ENCODE measurements at regions not wholly inside any gene's neighbourhood (a gene's known extent, or its start where the extent isn't known, plus 50 kb on each side); places are given as distances from the start of the nearest gene placed in this dataset.
"Not testable (repeated sequence)": the region's sequence is repeated elsewhere in the genome, so short reads cannot be mapped to it uniquely, and the experiment has no call there.

DNA sequence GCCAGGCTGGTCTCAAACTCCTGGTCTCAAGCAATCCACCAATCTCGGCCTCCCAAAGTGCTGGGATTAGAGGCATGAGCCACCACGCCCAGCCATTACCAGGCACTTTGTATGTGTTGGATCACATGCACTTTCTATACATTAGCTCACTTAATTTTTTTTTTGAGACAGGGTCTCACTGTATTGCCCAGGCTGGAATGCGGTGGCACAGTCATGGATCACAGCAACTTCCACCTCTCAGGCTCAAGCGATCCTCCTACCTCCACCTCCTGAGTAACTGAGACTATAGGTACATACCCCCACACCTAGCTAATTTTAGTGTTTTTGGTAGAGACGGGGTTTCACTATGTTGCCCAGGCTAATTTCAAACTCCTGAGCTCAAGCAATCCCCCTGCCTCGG is 203.0 kb upstream of the MYL2 start:
- Mint-ChIP-seq H3K4me3 (no peak overlapping the region), H3K36me3 (ENCODE audit: low read depth) (no peaks in the 10 kb centered on the region), H3K27ac (no peak overlapping the region), H3K27me3 (peaks cover 22% of the 10 kb centered on the region), H3K4me1 (no peaks in the 10 kb centered on the region)
- no peaks in the 10 kb centered on the region for H3K9me3 ChIP-seq (ENCODE audit: control insufficient read depth, low read length, poor library complexity, severe bottlenecking)
- ATAC-seq (no peak), DNase-seq (no peak)

DNA sequence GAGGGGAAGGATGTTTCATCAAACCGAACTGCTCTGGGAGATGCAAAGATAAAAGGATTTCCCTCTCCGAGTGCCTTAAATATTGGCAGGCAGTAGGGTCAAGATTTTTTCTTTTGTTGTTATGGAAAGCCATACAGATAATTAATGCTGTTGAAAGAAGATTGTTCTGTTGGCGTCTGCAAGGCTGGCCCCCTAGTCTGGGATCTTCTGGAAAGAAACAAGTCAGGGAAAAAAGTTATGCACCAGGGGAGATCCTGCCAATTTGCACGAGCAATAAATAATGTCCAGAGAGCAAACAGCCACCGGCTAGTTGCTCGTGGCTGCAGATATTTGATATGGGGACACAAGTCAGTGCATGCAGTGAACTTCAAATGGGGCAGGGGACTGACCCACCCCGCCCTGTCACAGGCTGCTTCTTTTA is 202.1 kb upstream of the MYL2 start:
- DNase-seq, result no peak
- H3K9me3 ChIP-seq (ENCODE audit: control insufficient read depth, low read length, poor library complexity, severe bottlenecking), result no peaks in the 10 kb centered on the region
- no peaks in the 10 kb centered on the region for H3K36me3 Mint-ChIP-seq (ENCODE audit: low read depth)
- no peak for ATAC-seq
- peaks cover 25% of the 10 kb centered on the region for H3K27me3 Mint-ChIP-seq
- no peaks in the 10 kb centered on the region for H3K4me1 Mint-ChIP-seq
- H3K4me3 Mint-ChIP-seq, result no peak overlapping the region
- no peak overlapping the region for H3K27ac Mint-ChIP-seq

GRCh38 chr12:111121840-111122239 is 201.5 kb upstream of the MYL2 start:
- no peak for DNase-seq
- no peak for ATAC-seq
- no peak overlapping the region for H3K27ac Mint-ChIP-seq
- H3K36me3 Mint-ChIP-seq (ENCODE audit: low read depth), result no peaks in the 10 kb centered on the region
- no peaks in the 10 kb centered on the region for H3K9me3 ChIP-seq (ENCODE audit: control insufficient read depth, low read length, poor library complexity, severe bottlenecking)
- H3K4me3 Mint-ChIP-seq, result no peak overlapping the region
- no peaks in the 10 kb centered on the region for H3K4me1 Mint-ChIP-seq
- peaks cover 25% of the 10 kb centered on the region for H3K27me3 Mint-ChIP-seq

DNA sequence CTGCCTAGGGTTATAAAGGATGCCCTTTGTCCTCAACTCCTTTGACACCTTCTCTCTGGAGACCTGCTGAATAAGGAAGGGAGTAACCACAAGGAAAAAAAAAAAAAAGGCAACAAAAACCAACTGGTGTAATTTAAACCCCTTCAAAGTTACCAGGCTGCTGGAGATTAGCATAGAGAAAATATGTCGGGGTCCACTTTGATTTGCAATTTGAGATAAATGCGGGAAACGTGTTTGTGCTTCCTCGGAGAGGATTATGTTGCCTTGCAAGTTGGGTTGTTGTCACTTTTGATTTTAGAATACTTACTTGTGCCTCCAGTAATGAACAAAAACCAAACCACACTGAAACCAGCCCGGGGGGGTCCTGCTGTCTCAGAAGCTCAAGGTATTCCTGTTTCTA is 200.2 kb upstream of the MYL2 start:
- ATAC-seq (no peak), DNase-seq (no peak)
- H3K9me3 ChIP-seq (ENCODE audit: control insufficient read depth, low read length, poor library complexity, severe bottlenecking), result no peaks in the 10 kb centered on the region
- Mint-ChIP-seq H3K27me3 (peaks cover 31% of the 10 kb centered on the region), H3K27ac (no peak overlapping the region), H3K4me3 (no peak overlapping the region), H3K4me1 (no peaks in the 10 kb centered on the region), H3K36me3 (ENCODE audit: low read depth) (no peaks in the 10 kb centered on the region)

DNA sequence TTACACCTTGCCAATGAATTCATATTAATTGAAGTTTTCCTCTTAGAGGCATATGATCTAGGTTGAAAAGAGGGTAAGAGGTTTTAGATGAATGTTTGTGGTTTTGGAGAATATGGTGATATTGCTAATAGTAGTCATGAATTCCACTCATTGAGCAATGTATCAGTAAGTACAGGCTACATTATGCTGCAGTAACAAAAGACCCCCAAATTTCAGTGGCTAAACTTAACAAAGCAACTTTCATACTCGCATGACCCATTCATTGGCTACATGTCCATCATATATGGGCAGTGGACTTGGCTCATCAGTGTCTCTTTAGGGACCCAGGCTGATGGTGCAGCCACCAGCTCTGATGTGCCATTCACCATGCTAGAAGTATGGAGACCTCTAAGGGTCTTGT is 196.6 kb upstream of the MYL2 start:
- Mint-ChIP-seq H3K27ac (no peak overlapping the region), H3K27me3 (peaks cover 39% of the 10 kb centered on the region), H3K4me3 (no peak overlapping the region), H3K36me3 (ENCODE audit: low read depth) (no peaks in the 10 kb centered on the region), H3K4me1 (peaks cover 7% of the 10 kb centered on the region)
- DNase-seq, result no peak
- no peaks in the 10 kb centered on the region for H3K9me3 ChIP-seq (ENCODE audit: control insufficient read depth, low read length, poor library complexity, severe bottlenecking)
- ATAC-seq, result no peak

- H3K27ac Mint-ChIP-seq; ATAC-seq; H3K4me3 Mint-ChIP-seq; DNase-seq; H3K36me3 Mint-ChIP-seq (ENCODE audit: low read depth); H3K9me3 ChIP-seq (ENCODE audit: control insufficient read depth, low read length, poor library complexity, severe bottlenecking); H3K4me1 Mint-ChIP-seq: not testable (repeated sequence)
- peaks cover 29% of the 10 kb centered on the region for H3K27me3 Mint-ChIP-seq
These were observed 192.9 kb upstream of the MYL2 start for GRCh38 chr12:111113313-111113712.

- no peak overlapping the region for H3K27ac Mint-ChIP-seq
- no peaks in the 10 kb centered on the region for H3K36me3 Mint-ChIP-seq (ENCODE audit: low read depth)
- ATAC-seq (no peak), DNase-seq (no peak)
- peaks cover 7% of the 10 kb centered on the region for H3K4me1 Mint-ChIP-seq
- no peak overlapping the region for H3K4me3 Mint-ChIP-seq
- H3K27me3 Mint-ChIP-seq, result peaks cover 27% of the 10 kb centered on the region
- no peaks in the 10 kb centered on the region for H3K9me3 ChIP-seq (ENCODE audit: control insufficient read depth, low read length, poor library complexity, severe bottlenecking)
These were observed 192.1 kb upstream of the MYL2 start for GRCh38 chr12:111112311-111113098.

- no peak overlapping the region for H3K4me3 Mint-ChIP-seq
- no peak overlapping the region for H3K27ac Mint-ChIP-seq
- peaks cover 7% of the 10 kb centered on the region for H3K4me1 Mint-ChIP-seq
- no peaks in the 10 kb centered on the region for H3K36me3 Mint-ChIP-seq (ENCODE audit: low read depth)
- ATAC-seq (no peak), DNase-seq (no peak)
- H3K27me3 Mint-ChIP-seq, result peaks cover 30% of the 10 kb centered on the region
- H3K9me3 ChIP-seq (ENCODE audit: control insufficient read depth, low read length, poor library complexity, severe bottlenecking), result no peaks in the 10 kb centered on the region
These were observed 191.3 kb upstream of the MYL2 start for GRCh38 chr12:111111681-111112080.

DNA sequence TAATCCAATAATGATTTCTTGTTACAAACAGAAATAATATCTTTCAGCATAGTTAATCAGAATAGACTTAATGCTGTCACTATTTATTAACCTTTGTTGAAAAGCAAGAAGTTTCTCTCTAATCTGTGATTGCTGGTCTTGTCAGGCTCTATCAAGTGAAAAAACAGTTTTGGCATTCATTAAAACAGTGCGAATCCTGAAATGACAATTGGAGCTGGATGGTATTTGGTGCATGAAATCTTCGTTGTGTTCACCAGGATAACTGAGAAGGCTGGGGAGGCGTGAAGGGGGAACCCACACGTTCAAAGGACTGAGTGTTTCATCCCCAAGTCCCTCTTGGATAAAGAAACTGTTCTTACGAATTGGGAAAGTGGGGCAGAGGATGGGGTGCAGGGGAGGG is 190.2 kb upstream of the MYL2 start:
- H3K36me3 Mint-ChIP-seq (ENCODE audit: low read depth), result peaks cover 2% of the 10 kb centered on the region
- H3K27ac Mint-ChIP-seq, result no peak overlapping the region
- no peak overlapping the region for H3K4me3 Mint-ChIP-seq
- DNase-seq (no peak), ATAC-seq (no peak)
- H3K9me3 ChIP-seq (ENCODE audit: control insufficient read depth, low read length, poor library complexity, severe bottlenecking), result no peaks in the 10 kb centered on the region
- H3K27me3 Mint-ChIP-seq, result peaks cover 29% of the 10 kb centered on the region
- H3K4me1 Mint-ChIP-seq, result peaks cover 7% of the 10 kb centered on the region

GRCh38 chr12:111108726-111109125 is 188.3 kb upstream of the MYL2 start:
- Mint-ChIP-seq H3K36me3 (ENCODE audit: low read depth) (peaks cover 2% of the 10 kb centered on the region), H3K4me1 (peaks cover 7% of the 10 kb centered on the region), H3K4me3 (no peak overlapping the region), H3K27ac (no peak overlapping the region), H3K27me3 (peaks cover 27% of the 10 kb centered on the region)
- H3K9me3 ChIP-seq (ENCODE audit: control insufficient read depth, low read length, poor library complexity, severe bottlenecking), result no peaks in the 10 kb centered on the region
- ATAC-seq (no peak), DNase-seq (no peak)

DNA sequence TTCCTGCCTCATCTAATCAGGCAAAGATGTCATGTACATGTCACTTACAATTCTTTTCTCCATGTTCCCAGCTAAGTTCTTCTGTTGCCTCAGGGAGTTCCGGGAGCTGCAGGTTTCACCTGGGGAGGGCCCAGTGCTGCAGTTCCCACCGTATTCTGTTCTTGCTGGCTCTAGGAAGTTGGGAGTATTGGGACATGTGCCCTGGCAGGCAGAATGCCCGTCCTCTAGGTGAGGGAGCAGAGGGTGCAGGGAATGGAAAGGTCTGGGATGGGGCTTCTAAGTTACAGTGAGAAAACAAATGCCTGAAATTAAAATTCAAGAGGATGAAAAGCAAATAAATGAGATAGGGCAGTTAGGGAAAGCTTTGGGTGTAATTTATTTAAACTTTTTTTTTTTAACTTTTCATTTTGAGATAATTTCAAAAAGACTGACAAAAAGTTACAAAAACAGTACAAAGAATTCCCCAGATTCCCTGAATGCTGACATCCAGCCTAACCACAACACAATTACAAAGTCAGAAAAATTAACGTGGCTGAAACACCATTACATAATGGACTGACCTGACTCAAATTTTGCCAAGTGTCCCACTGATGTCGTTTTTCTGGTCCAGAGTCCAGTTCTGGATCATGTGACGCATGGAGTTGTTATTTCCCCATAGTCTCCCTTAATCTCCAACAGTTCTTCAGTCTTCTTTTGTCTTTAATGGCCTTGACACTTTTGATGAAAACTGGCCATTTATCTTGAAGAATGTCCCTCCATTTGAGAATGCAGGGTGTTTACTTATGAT is 187.2 kb upstream of the MYL2 start:
- Mint-ChIP-seq H3K4me1 (peaks cover 2% of the 10 kb centered on the region), H3K36me3 (ENCODE audit: low read depth) (peaks cover 2% of the 10 kb centered on the region), H3K4me3 (no peak overlapping the region), H3K27me3 (peaks cover 22% of the 10 kb centered on the region), H3K27ac (no peak overlapping the region)
- H3K9me3 ChIP-seq (ENCODE audit: control insufficient read depth, low read length, poor library complexity, severe bottlenecking), result no peaks in the 10 kb centered on the region
- ATAC-seq (no peak), DNase-seq (no peak)

- Mint-ChIP-seq H3K27ac (no peak overlapping the region), H3K4me1 (peaks cover 1% of the 10 kb centered on the region), H3K36me3 (ENCODE audit: low read depth) (peaks cover 2% of the 10 kb centered on the region), H3K4me3 (no peak overlapping the region), H3K27me3 (peaks cover 29% of the 10 kb centered on the region)
- ATAC-seq, result no peak
- DNase-seq, result no peak
- H3K9me3 ChIP-seq (ENCODE audit: control insufficient read depth, low read length, poor library complexity, severe bottlenecking), result no peaks in the 10 kb centered on the region
These were observed 184.9 kb upstream of the MYL2 start for GRCh38 chr12:111105294-111105693.

- Mint-ChIP-seq H3K4me1 (peaks cover 8% of the 10 kb centered on the region), H3K4me3 (no peak overlapping the region), H3K36me3 (ENCODE audit: low read depth) (peaks cover 2% of the 10 kb centered on the region), H3K27ac (no peak overlapping the region), H3K27me3 (peaks cover 40% of the 10 kb centered on the region)
- ATAC-seq, result no peak
- no peaks in the 10 kb centered on the region for H3K9me3 ChIP-seq (ENCODE audit: control insufficient read depth, low read length, poor library complexity, severe bottlenecking)
- DNase-seq, result no peak
These were observed 183.2 kb upstream of the MYL2 start for GRCh38 chr12:111103583-111103982.

Measured in T-helper 17 cell (primary cell).